GM19240 (cell line): ENCODE measurements at regions not wholly inside any gene's neighbourhood (a gene's known extent, or its start where the extent isn't known, plus 50 kb on each side); places are given as distances from the start of the nearest gene placed in this dataset.

ENCODE experiments used
- DNase-seq: peaks from one replicate; pipeline ENCODE4 v3.0.0; 2011; ENCODE audit warnings: low spot score; ENCODE audit not compliant: insufficient read length

DNA sequence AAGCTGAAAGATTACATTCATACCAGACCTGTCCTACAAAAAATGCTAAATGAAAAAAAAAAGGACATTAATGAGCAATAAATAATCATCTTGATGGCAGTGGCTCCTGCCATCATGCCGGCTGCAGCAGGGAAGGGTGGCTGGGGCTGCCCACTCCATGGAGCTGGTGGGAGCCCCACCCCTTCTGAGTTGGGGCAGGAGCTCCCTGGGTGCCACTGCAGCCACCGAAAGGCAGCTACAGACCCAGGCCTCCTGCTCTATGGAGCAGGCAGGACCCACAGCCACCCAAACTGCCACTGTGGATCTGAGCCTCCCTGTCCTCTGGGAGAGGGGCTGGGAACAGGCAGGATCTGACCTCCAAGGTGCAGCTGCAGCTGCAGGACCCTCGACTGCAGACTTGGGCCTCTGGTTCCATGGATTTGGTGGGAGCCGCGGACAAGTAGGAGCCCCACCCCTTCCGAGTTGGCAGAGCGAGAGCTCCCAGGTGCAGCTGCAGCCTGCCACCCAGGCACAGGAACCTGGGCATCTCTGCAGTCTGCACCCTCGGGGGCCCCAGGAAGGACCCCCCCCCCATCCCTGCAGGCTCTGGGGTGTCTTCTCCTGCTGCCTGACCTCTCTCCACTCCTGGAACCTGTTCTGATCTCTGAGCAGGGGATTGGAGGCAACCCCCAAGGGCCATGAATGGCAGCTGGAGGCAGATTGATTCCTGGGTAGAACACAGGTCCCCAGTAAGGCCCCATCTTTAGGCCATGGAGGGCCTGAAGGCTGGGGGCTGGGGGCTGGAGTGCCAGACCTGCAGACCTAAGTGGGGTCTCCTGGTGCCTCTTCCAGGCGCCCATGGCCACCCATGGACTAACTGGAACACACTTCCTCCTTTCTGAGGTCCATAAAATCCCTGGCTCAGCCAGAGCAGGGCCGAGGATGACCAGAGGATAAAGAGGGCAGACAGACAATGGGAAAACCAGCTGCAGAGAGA lies 70.4 kb upstream of the TTC14 start:
- DNase-seq, result no peak

DNA sequence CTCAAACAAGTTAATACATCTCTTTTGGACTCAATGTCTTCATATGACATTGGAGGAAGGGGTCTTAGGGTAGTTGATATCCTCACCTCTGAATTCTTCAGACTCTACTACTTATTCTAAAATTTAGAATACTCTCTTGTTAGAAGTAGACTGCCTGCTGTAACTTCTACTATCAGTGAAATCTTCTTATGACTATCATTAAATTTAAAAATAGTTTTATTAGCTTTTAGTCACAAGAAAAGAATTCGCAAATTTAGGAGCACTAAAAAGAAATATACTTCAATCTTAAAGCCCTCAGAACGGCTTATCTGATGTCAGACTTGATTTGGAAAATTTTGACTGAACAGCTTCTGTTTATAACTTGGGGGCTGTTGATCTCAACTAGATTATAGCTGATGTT lies 67.1 kb upstream of the TTC14 start:
- no peak for DNase-seq

DNA sequence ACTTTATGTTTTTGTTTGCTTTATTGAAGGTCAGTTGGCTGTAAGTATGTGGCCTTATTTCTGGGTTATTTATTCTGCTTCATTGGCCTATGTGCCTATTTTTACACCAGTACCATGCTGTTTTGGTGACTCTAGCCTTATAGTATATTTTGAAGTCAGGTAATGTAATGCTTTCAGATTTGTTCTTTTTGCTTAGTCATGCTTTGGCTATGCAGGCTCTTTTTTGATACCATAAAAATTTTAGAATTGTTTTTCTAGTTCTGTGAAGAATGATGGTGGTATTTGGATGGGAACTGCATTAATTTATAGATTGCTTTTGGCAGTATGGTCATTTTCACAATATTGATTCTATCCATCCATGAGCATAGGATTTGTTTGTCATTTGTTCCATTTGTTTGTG lies 63.5 kb upstream of the TTC14 start:
- DNase-seq, result no peak

DNA sequence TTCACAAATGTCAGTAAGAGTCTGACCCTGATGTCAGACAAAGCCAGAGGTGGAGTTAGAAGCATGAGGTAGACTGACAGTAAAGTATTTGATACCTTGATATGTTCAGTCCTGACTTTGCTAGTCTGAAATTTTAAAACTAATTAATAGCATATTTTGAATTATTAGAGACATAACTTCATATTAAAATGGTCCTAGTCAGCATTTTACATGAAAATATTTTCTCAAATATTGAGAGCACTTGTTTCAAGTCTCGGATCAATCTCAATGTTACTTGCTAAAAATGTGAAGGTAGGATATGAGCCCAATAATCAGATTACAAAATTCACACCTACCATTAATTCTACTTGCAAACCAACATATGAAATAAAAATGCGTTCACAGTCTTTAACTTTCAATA lies 58.1 kb upstream of the TTC14 start:
- DNase-seq, result no peak

DNA sequence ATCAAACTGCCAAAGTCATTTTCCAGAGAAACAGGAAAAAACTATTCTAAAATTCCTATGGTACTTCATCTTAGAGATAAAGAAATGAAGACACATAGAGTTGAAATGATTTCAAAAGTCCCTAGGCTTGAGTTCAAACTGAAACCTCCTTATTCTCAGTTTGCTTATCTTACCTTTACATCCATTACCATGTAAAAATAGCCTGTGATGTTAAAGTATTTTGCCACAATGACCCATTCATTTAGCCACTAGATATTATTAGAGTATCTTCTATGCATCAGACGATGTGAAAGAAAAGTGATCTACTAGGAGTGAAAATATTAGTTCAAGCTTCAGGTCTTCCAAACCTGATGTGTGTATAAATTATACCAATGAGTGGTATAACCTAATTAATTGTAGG lies 55.1 kb upstream of the TTC14 start:
- no peak for DNase-seq

DNA sequence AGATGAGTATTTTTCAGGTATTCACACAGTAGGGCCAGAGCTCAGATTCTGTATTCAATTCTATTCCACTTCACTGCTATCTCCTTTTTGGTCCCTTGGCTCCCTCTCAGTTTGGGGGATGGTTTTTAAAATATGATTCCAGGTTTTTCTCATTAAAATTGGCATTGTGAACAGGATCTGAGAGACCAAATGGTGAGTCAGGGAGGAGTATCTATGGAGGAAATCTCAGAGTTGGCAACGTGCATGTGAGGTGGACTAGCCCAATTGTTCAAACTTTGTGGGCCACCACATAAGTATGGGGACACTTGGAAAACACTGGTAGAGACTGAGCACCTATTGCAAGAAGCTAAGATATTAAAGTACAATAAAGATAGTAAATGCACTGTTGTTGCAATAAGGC lies 53.9 kb upstream of the TTC14 start:
- DNase-seq, result no peak
